ENCODE measurements at regions not wholly inside any gene's neighbourhood (a gene's known extent, or its start where the extent isn't known, plus 50 kb on each side); places are given as distances from the start of the nearest gene placed in this dataset.
"Not testable (repeated sequence)": the region's sequence is repeated elsewhere in the genome, so short reads cannot be mapped to it uniquely, and the experiment has no call there.

DNA sequence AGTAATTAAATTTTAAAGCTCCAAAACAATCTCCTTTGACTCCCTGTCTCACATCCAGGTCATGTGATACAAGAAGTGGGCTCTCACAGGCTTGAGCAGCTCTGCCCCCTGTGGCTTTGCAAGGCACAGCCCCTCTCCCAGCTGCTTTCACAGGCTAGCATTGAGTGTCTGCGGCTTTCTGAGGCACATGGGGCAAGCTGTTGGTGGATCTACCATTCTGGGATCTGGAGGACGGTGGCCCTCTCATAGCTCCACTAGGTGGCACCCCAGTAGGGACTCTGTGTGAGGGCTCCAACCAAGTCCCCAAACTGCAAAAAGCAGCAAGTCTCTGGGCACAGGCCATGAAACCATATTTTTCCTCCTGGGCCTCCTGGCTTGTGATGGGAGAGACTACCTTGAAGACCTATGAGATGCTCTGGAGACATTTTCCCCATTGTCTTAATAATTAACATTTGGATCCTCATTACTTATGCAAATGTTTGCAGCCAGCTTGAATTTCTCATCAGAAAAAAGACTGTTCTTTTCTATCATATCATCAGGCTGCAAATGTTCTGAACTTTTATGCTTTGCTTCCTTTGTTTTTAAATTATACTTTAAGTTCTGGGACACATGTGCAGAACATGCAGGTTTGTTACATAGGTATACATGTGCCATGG, 554.1 kb upstream of the OLFM3 start:
- no peak for DNase-seq (ENCODE audit: low spot score)
- TF ChIP-seq, protein P1, sequence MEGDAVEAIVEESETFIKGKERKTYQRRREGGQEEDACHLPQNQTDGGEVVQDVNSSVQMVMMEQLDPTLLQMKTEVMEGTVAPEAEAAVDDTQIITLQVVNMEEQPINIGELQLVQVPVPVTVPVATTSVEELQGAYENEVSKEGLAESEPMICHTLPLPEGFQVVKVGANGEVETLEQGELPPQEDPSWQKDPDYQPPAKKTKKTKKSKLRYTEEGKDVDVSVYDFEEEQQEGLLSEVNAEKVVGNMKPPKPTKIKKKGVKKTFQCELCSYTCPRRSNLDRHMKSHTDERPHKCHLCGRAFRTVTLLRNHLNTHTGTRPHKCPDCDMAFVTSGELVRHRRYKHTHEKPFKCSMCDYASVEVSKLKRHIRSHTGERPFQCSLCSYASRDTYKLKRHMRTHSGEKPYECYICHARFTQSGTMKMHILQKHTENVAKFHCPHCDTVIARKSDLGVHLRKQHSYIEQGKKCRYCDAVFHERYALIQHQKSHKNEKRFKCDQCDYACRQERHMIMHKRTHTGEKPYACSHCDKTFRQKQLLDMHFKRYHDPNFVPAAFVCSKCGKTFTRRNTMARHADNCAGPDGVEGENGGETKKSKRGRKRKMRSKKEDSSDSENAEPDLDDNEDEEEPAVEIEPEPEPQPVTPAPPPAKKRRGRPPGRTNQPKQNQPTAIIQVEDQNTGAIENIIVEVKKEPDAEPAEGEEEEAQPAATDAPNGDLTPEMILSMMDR (IDR thresholded peaks at IDR 0.05; ENCODE audit: extremely low read depth, missing control alignments) = peak; percentile 16

- TF ChIP-seq, protein P1 (IDR thresholded peaks at IDR 0.05; ENCODE audit: extremely low read depth, missing control alignments) = no peak
- no peak for DNase-seq (ENCODE audit: low spot score)
Measured at GRCh38 chr1:102546251-102546650, 549.5 kb upstream of the OLFM3 start.

GRCh38 chr1:102535829-102536505, 539.2 kb upstream of the OLFM3 start:
- TF ChIP-seq, protein P1 (IDR thresholded peaks at IDR 0.05; ENCODE audit: extremely low read depth, missing control alignments) = no peak
- DNase-seq (ENCODE audit: low spot score) = no peak

DNA sequence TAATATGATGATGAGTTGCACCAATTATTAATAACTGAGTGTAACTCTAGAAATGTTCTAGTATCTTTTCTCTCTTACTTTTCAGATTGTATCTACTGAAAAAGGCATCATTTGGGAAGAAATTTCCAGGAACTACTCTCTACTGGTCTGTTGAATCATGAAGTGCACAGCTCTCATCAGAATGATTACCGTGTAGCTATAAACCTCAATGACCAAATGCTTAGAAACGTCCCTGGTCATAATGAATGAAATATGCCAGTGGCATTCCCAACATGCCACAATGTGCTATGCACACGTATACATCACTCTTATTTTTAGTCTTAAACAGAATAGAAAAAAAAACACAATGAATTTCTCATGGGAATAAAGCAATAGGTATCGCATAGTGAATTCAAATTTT, 534.3 kb upstream of the OLFM3 start:
- TF ChIP-seq, protein P1 (IDR thresholded peaks at IDR 0.05; ENCODE audit: extremely low read depth, missing control alignments) = no peak
- no peak for DNase-seq (ENCODE audit: low spot score)

DNA sequence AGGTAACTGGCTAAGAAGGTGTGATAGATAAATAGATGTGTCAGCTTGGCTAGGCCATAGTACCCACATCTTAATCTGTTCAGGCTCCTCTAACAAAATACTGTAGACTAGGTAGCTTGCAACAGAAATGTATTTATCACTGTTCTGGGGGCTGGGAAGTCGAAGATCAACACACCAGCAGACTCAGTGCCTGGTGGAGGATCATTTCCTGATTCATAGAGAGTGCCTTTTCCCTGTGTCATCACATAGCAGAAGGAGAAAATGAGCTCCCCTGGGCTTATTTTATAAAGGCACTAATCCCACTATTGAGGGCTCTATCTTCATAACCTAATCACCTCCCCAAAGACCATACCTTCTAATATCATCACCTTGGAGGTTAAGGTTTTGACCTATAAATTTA, 532.7 kb upstream of the OLFM3 start:
- TF ChIP-seq, protein P1 (IDR thresholded peaks at IDR 0.05; ENCODE audit: extremely low read depth, missing control alignments) = no peak
- no peak for DNase-seq (ENCODE audit: low spot score)

- TF ChIP-seq, protein P1 (IDR thresholded peaks at IDR 0.05; ENCODE audit: extremely low read depth, missing control alignments) = no peak
- no peak for DNase-seq (ENCODE audit: low spot score)
Measured at GRCh38 chr1:102500758-102501157, 504.0 kb upstream of the OLFM3 start.

- no peak for DNase-seq (ENCODE audit: low spot score)
- TF ChIP-seq, protein P1 (IDR thresholded peaks at IDR 0.05; ENCODE audit: extremely low read depth, missing control alignments) = no peak
Measured at GRCh38 chr1:102498929-102499328, 502.2 kb upstream of the OLFM3 start.

DNA sequence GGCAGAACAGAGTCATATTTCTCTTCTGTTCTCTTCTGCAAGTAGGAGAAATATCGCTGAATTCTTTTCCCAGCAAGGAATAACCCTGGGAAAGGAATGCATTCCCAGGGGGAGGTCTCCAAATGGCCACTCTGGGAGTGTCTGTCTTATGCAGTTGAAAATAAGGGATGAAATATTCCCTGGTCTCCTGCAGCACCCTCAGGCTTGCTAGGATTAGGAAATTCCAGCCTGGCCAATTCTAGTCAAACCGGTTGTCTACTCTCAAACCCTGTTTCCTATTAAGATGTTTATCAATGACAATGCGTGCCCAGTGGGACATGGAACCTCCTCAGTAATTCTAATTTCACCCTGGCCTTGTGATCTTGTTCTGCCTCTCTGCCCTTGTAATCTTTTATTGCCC, 501.1 kb upstream of the OLFM3 start:
- DNase-seq (ENCODE audit: low spot score) = not testable (repeated sequence)
